Loucy (cell line): ENCODE measurements at regions not wholly inside any gene's neighbourhood (a gene's known extent, or its start where the extent isn't known, plus 50 kb on each side); places are given as distances from the start of the nearest gene placed in this dataset.

Experiments used
- EZH2phosphoT487 ChIP-seq: fragments of 200-600 bp; IDR thresholded peaks from 2 replicates; pipeline ENCODE4 v1.6.1; 2018; ENCODE audit warnings: antibody characterized with exemption, mild to moderate bottlenecking, moderate library complexity, borderline replicate concordance
- TF ChIP-seq, protein P1 (sequence below): fragments of 200-600 bp; sonication (generic); conservative IDR thresholded peaks from 2 replicates; pipeline ENCODE4 v1.5.1; 2014; ENCODE audit warnings: mild to moderate bottlenecking, antibody characterized with exemption, low read length

DNA sequence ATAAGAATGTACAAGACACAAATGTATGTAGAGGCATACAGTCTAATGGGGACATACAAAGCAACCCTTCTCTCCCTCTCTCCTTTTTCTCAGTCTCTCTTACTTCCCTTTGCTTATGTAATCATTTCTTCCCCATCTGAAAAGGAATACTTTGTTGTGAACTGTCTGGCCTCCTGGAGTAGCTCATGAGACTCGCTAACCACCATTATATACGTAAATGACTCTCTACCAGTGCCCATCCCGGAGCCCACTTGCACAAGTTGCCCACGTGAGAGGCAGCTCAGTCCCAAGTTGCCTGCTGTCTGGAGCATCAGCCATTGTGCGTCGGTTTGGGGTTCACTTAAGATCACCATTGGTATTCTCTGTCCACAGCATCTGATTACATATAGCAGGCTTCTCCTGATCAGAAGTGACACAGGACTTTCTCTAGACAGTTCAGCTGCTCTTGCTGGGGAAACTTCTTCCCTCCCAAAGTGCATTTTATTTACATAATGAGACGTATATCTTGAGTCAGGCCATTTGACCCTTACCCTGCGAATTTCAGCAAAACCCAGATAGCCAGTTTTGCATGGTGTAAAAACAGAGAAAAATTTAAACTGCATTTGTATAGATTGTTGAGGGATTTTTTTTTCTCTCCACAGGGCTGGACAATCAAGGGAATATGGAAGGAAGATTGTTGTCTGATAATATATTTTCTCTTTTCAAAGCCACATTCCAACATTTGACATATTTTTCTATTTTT, 220.7 kb upstream of the EGLN3 start:
- TF ChIP-seq EZH2phosphoT487, result no peak
- TF ChIP-seq, protein P1, sequence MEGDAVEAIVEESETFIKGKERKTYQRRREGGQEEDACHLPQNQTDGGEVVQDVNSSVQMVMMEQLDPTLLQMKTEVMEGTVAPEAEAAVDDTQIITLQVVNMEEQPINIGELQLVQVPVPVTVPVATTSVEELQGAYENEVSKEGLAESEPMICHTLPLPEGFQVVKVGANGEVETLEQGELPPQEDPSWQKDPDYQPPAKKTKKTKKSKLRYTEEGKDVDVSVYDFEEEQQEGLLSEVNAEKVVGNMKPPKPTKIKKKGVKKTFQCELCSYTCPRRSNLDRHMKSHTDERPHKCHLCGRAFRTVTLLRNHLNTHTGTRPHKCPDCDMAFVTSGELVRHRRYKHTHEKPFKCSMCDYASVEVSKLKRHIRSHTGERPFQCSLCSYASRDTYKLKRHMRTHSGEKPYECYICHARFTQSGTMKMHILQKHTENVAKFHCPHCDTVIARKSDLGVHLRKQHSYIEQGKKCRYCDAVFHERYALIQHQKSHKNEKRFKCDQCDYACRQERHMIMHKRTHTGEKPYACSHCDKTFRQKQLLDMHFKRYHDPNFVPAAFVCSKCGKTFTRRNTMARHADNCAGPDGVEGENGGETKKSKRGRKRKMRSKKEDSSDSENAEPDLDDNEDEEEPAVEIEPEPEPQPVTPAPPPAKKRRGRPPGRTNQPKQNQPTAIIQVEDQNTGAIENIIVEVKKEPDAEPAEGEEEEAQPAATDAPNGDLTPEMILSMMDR, result no peak
